SK-N-SH (cell line): ENCODE measurements at regions not wholly inside any gene's neighbourhood (a gene's known extent, or its start where the extent isn't known, plus 50 kb on each side); places are given as distances from the start of the nearest gene placed in this dataset.
A peak's percentile ranks its signal among the peaks of the same experiment; 100 is the strongest.

Experiments used
- CTCF ChIA-PET: fragments of 300-600, 350-600 bp; formaldehyde crosslinking; extraction: SDS; loops from one replicate; lab custom pipeline; 2021; lab: Yijun Ruan, JAX
- POLR2A ChIA-PET: fragments of 350-600 bp; sonication (Branson Sonifier 250); formaldehyde crosslinking; extraction: SDS; loops from one replicate; lab custom pipeline; 2020; ENCODE audit warnings: antibody characterized with exemption, inconsistent platforms; lab: Yijun Ruan, JAX
- DNase-seq: peaks from one replicate; pipeline ENCODE4 v3.0.0; 2012
- H2AFZ ChIP-seq: fragments of 200-600 bp; sonication (generic); 2 replicates; pipeline ENCODE4 v1.8.1; 2016; ENCODE audit warnings: antibody characterized with exemption, mild to moderate bottlenecking, low read depth
- H3F3A ChIP-seq: fragments of 200-600 bp; sonication (generic); replicated peaks from 2 replicates; pipeline ENCODE3; 2016; ENCODE audit warnings: antibody characterized with exemption, mild to moderate bottlenecking; ENCODE audit not compliant: insufficient read depth
- H3K27ac ChIP-seq, 2 experiments: fragments of 200-500 bp in 1 of 2; fragments of 200-600 bp in 1 of 2; sonication (Bioruptor generic) in 1 of 2; sonication (generic), shearing (Covaris generic) in 1 of 2; 2 replicates each; pipeline versions ENCODE4 v1.5.1 to v1.6.1; 2014 to 2016; ENCODE audit warnings: low read depth in 2 of 2, inconsistent platforms in 1 of 2, low read length in 1 of 2, mild to moderate bottlenecking in 1 of 2, mixed read lengths in 1 of 2
- H3K27me3 ChIP-seq: fragments of 200-600 bp; sonication (generic), shearing (Covaris generic); 2 replicates; pipeline ENCODE4 v1.6.1; 2016; ENCODE audit warnings: mixed run types; ENCODE audit not compliant: insufficient read depth
- H3K36me3 ChIP-seq, 2 experiments: fragments of 200-500 bp in 1 of 2; fragments of 200-600 bp in 1 of 2; sonication (Bioruptor generic) in 1 of 2; sonication (generic) in 1 of 2; replicated peaks in 1 of 2; 2 replicates each; pipeline versions ENCODE3 to v1.5.1; 2014 to 2016; ENCODE audit warnings: low read length in 1 of 2, mild to moderate bottlenecking in 1 of 2; ENCODE audit not compliant: insufficient read depth in 2 of 2, control insufficient read depth in 1 of 2
- H3K4me1 ChIP-seq, 2 experiments: fragments of 200-500 bp in 1 of 2; fragments of 200-600 bp in 1 of 2; sonication (Bioruptor generic) in 1 of 2; sonication (generic), shearing (Covaris generic) in 1 of 2; 2 replicates each; pipeline versions ENCODE4 v1.5.1 to v1.6.1; 2014 to 2016; ENCODE audit warnings: low read depth in 1 of 2, low read length in 1 of 2, mixed run types in 1 of 2; ENCODE audit not compliant: insufficient read depth in 2 of 2, control insufficient read depth in 1 of 2
- H3K4me2 ChIP-seq: fragments of 200-600 bp; sonication (generic), shearing (Covaris generic); 2 replicates; pipeline ENCODE4 v1.6.1; 2017; ENCODE audit warnings: mixed run types
- H3K4me3 ChIP-seq, 2 experiments: fragments of 200-500 bp in 1 of 2; fragments of 200-600 bp in 1 of 2; sonication (Bioruptor generic) in 1 of 2; sonication (generic), shearing (Covaris generic) in 1 of 2; 2 replicates each; pipeline versions ENCODE4 v1.5.1 to v1.8.1; 2014 to 2016; ENCODE audit warnings: low read depth in 2 of 2, inconsistent platforms in 1 of 2, low read length in 1 of 2, mild to moderate bottlenecking in 1 of 2, mixed read lengths in 1 of 2, moderate library complexity in 1 of 2
- H3K79me2 ChIP-seq: fragments of 200-600 bp; sonication (generic); 2 replicates; pipeline ENCODE4 v1.8.1; 2017; ENCODE audit warnings: mild to moderate bottlenecking; ENCODE audit not compliant: insufficient read depth
- H3K9ac ChIP-seq: fragments of 200-600 bp; sonication (generic); 2 replicates; pipeline ENCODE4 v1.6.1; 2017; ENCODE audit warnings: mixed run types
- H3K9me2 ChIP-seq: fragments of 200-600 bp; sonication (generic); 2 replicates; pipeline ENCODE4 v1.6.1; 2017; ENCODE audit warnings: mixed run types
- H3K9me3 ChIP-seq: fragments of 200-600 bp; sonication (generic); 2 replicates; pipeline ENCODE4 v1.6.1; 2017; ENCODE audit warnings: mixed run types, mild to moderate bottlenecking, moderate library complexity
- H4K20me1 ChIP-seq: fragments of 200-600 bp; sonication (generic); 2 replicates; pipeline ENCODE4 v1.6.1; 2017; ENCODE audit warnings: mild to moderate bottlenecking, mixed run types; ENCODE audit not compliant: insufficient read depth
- CHD2 ChIP-seq: fragments of 150-350 bp; IDR thresholded peaks from 2 replicates; pipeline ENCODE4 v1.6.1; 2018; ENCODE audit warnings: low read length; ENCODE audit not compliant: partially characterized antibody
- EP300 ChIP-seq, 2 experiments: IDR thresholded peaks; 2 replicates each; pipeline versions ENCODE4 v1.4.0 to v1.6.1; 2012; ENCODE audit warnings: borderline replicate concordance in 1 of 2, low read depth in 1 of 2, low read length in 1 of 2
- EZH2phosphoT487 ChIP-seq: fragments of 200-600 bp; sonication (generic); IDR thresholded peaks from 2 replicates; pipeline ENCODE4 v1.6.1; 2017; ENCODE audit warnings: low read depth, mixed run types, mild to moderate bottlenecking, antibody characterized with exemption, moderate library complexity, borderline replicate concordance
- FOXM1 ChIP-seq: IDR thresholded peaks from 2 replicates; pipeline ENCODE4 v1.4.0; 2012; ENCODE audit warnings: low read depth, mild to moderate bottlenecking
- GABPA ChIP-seq: IDR thresholded peaks from 2 replicates; pipeline ENCODE4 v1.4.0; 2012; ENCODE audit warnings: low read depth, mild to moderate bottlenecking
- GATA2 ChIP-seq: sonication (generic); formaldehyde crosslinking; IDR thresholded peaks from 2 replicates; pipeline ENCODE4 v1.5.0; 2020; ENCODE audit warnings: mild to moderate bottlenecking, missing genetic modification reagents
- IRF3 ChIP-seq: fragments of 150-350 bp; IDR thresholded peaks from 2 replicates; pipeline ENCODE4 v1.6.1; 2016; ENCODE audit warnings: mild to moderate bottlenecking, low read depth, low read length
- MEF2A ChIP-seq: IDR thresholded peaks from 2 replicates; pipeline ENCODE4 v1.4.0; 2012; ENCODE audit warnings: low read depth, borderline replicate concordance
- RAD21 ChIP-seq: IDR thresholded peaks from 2 replicates; pipeline ENCODE4 v1.6.1; 2012; ENCODE audit warnings: mild to moderate bottlenecking, low read length
- RCOR1 ChIP-seq: fragments of 150-350 bp; IDR thresholded peaks from 2 replicates; pipeline ENCODE4 v1.6.1; 2017; ENCODE audit warnings: antibody characterized with exemption, low read length
- REST ChIP-seq: IDR thresholded peaks from 2 replicates; pipeline ENCODE4 v1.6.1; 2012; ENCODE audit warnings: mild to moderate bottlenecking, low read depth, low read length, moderate library complexity
- SIN3A ChIP-seq: IDR thresholded peaks from 2 replicates; pipeline ENCODE4 v1.6.1; 2012; ENCODE audit warnings: low read depth, mild to moderate bottlenecking, low read length, moderate library complexity, borderline replicate concordance
- SMC3 ChIP-seq: IDR thresholded peaks from 2 replicates; pipeline ENCODE4 v1.6.1; 2012; ENCODE audit warnings: low read depth, low read length, improper control_type of control experiment
- TEAD4 ChIP-seq: IDR thresholded peaks from 2 replicates; pipeline ENCODE4 v1.4.0; 2012; ENCODE audit warnings: mild to moderate bottlenecking, borderline replicate concordance; ENCODE audit not compliant: insufficient read depth
- USF2 ChIP-seq: fragments of 150-350 bp; IDR thresholded peaks from 2 replicates; pipeline ENCODE4 v1.6.1; 2017; ENCODE audit warnings: antibody characterized with exemption, low read length, low read depth, borderline replicate concordance
- WGBS: methylation state at CpG from one replicate; pipeline ENCODE4 v1.1.6; 2017; ENCODE audit warnings: low lambda C conversion rate; 5-methylcytosine and 5-hydroxymethylcytosine counted together

GRCh38 chr10:8225187-8225586 is 170.7 kb downstream of the GATA3 start (continued):
- TF ChIP-seq REST (no peak), MEF2A (no peak), GABPA (no peak), TEAD4 (no peak), USF2 (no peak), RCOR1 (0 out of 2 replicates have a peak, but pooled peaks have one; percentile 24), GATA2 (CRISPR knock-in tag) (no peak), RAD21 (0 out of 2 replicates have a peak, but pooled peaks have one; percentile 28), IRF3 (no peak), EZH2phosphoT487 (no peak)

GRCh38 chr10:8227246-8227645 is 172.8 kb downstream of the GATA3 start:
- Histone ChIP-seq H3K9me2 (no peaks in the 10 kb centered on the region), H3K36me3 (no peaks in the 10 kb centered on the region), H4K20me1 (no peaks in the 10 kb centered on the region), H3F3A (no peaks in the 10 kb centered on the region), H3K9me3 (no peaks in the 10 kb centered on the region), H3K4me2 (no peak overlapping the region), H3K4me3 (no peak overlapping the region), H3K9ac (no peak overlapping the region), H3K79me2 (no peaks in the 10 kb centered on the region), H3K27me3 (no peaks in the 10 kb centered on the region; the same call in 1 of the 2 replicates), H3K27ac (no peak overlapping the region), H3K4me1 (peaks cover 0 to 20% of the 10 kb centered on the region in 2 experiments; a peak in 2 of 4 replicates), H2AFZ (no peak overlapping the region)
- no peak for DNase-seq
- no peak for TF ChIP-seq EP300 (IDR thresholded peaks at IDR 0.05; ENCODE audit: borderline replicate concordance in 1 of 2, low read depth in 1 of 2, low read length in 1 of 2)
- no peak for TF ChIP-seq EZH2phosphoT487
- TF ChIP-seq SMC3, result no peak
- no peak for TF ChIP-seq FOXM1
- TF ChIP-seq SIN3A, result no peak
- no peak for TF ChIP-seq GABPA
- TF ChIP-seq CHD2, result no peak
- POLR2A ChIA-PET, result no interaction called here
- CTCF ChIA-PET, result no interaction called here
- WGBS, result 62% methylated on average over 6 of the region's 6 CpGs
